Bronchial epithelial cell (primary cell): ENCODE measurements at regions not wholly inside any gene's neighbourhood (a gene's known extent, or its start where the extent isn't known, plus 50 kb on each side); places are given as distances from the start of the nearest gene placed in this dataset.

Experiments
- DNase-seq: peaks from one replicate; pipeline ENCODE4 v3.0.0-alpha.2; 2010; ENCODE audit warnings: low read depth
- FAIRE-seq: peaks from 2 replicates; lab custom pipeline; 2011; peaks lifted over from hg19 to GRCh38; lab: Jason Lieb, UNC
- H3K27me3 ChIP-seq: 2 replicates; pipeline ENCODE4 v1.5.1; 2011; ENCODE audit warnings: low read length; ENCODE audit not compliant: control insufficient read depth, insufficient read depth
- H3K36me3 ChIP-seq: 2 replicates; pipeline ENCODE4 v1.5.1; 2011; ENCODE audit warnings: low read length; ENCODE audit not compliant: control insufficient read depth, insufficient read depth
- H3K4me3 ChIP-seq: 2 replicates; pipeline ENCODE4 v1.5.1; 2011; ENCODE audit warnings: mild to moderate bottlenecking, low read depth, low read length, control low read depth
- TF ChIP-seq, protein P1 (sequence below): IDR thresholded peaks from 2 replicates; pipeline ENCODE4 v1.5.1; 2011; ENCODE audit warnings: mild to moderate bottlenecking, moderate library complexity, low read length, control low read depth, inconsistent platforms; ENCODE audit not compliant: insufficient read depth, severe bottlenecking

DNA sequence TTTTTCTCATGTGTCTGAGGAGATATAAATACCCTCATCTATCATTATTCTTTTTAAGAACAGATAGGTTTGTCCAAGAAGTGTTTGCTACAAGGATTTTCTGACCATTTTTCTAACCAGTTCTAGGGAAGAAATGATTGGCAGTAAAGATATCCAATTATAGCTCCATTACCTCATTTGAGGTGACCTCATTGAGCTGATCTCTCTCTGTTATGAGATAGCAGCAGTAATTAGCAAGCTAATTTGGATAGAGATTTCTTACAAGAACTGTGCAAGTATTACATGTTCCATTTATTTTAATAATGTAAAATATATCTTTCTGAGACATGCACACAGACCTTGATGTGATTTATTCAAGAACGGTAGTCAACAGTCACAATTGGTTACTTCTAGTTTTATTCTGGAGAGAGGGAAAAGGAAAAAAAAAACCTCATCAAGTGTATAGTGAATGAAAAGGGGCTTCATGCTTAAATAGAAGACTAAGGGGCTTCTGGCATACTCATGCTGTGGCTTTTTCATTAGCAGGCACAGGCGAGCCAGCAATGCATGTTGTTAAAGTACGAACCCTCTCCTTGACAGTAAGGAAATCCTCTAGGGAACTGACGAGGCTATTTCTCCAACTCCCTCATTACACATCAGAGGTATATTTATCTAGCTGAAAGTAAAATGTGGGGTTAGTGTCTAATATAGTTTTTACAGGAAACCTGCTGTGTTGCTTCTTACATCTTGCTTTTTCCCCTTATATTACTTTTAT lies 127.3 kb downstream of the NUDT12 start:
- Histone ChIP-seq H3K27me3 (no peaks in the 10 kb centered on the region), H3K4me3 (no peak overlapping the region), H3K36me3 (no peaks in the 10 kb centered on the region)
- TF ChIP-seq, protein P1, sequence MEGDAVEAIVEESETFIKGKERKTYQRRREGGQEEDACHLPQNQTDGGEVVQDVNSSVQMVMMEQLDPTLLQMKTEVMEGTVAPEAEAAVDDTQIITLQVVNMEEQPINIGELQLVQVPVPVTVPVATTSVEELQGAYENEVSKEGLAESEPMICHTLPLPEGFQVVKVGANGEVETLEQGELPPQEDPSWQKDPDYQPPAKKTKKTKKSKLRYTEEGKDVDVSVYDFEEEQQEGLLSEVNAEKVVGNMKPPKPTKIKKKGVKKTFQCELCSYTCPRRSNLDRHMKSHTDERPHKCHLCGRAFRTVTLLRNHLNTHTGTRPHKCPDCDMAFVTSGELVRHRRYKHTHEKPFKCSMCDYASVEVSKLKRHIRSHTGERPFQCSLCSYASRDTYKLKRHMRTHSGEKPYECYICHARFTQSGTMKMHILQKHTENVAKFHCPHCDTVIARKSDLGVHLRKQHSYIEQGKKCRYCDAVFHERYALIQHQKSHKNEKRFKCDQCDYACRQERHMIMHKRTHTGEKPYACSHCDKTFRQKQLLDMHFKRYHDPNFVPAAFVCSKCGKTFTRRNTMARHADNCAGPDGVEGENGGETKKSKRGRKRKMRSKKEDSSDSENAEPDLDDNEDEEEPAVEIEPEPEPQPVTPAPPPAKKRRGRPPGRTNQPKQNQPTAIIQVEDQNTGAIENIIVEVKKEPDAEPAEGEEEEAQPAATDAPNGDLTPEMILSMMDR: no peak
- FAIRE-seq (no peak), DNase-seq (no peak)

DNA sequence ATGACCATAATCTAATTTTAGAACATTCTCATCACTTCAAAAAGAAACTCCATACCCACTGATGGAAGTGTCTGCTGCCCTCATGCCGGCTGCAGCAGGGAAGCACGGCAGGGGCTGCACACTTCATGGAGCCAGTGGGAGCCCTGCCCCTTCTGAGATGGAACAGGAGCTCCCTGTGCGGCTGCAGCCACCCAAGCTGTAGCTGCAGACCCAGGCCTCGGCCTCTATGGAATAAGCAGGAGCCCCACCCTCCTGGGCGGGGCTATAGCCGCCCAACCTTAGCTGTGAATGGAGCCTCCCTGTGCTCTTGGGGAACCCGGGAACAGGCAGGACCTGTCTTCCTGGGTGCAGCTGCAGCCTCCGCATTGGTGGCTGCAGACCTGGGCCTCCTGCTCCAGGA lies 128.5 kb downstream of the NUDT12 start:
- H3K36me3 ChIP-seq: no peaks in the 10 kb centered on the region
- TF ChIP-seq, protein P1: no peak
- no peak overlapping the region for H3K4me3 ChIP-seq
- no peaks in the 10 kb centered on the region for H3K27me3 ChIP-seq
- DNase-seq (no peak), FAIRE-seq (no peak)

DNA sequence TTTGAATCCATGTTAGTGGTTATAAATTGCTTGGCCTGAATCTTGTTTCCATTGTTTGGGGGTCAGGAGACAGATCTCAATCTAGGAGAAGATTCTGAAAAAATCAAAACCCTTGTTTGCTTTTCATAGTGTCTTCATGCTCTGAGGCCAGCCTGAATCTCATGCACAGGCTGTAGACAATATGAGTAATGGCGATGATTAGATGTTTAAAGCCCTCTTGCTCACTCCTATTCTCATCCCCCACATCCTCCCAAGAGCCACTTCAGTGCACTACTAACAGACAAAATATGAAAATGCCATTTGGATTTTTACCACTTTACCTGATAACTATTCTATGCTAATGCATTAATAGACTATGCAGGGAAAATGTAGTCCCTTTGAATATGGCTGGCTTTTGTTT lies 129.4 kb downstream of the NUDT12 start:
- TF ChIP-seq, protein P1: no peak
- Histone ChIP-seq H3K36me3 (no peaks in the 10 kb centered on the region), H3K4me3 (no peak overlapping the region), H3K27me3 (no peaks in the 10 kb centered on the region)
- DNase-seq (peak; percentile 43), FAIRE-seq (no peak)

DNA sequence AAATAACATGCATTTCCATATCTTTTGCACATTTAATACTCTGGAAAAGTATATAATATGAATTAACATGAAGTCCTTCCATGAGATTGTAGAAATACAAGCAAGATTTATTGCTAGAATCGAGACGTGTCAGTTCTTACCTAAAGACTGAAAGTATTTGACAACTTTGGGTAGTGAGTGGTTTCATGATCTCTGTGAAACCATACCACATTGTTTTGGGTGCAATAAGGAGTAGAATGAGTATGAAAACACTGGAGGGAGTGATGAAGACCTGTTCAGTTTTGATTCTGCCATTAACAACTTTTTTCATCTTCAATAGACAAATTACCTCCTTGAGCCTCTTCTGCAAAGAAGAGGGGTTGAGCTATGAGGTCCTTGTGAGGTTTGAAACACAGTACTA lies 133.7 kb downstream of the NUDT12 start:
- TF ChIP-seq, protein P1: no peak
- H3K4me3 ChIP-seq: no peak overlapping the region
- no peaks in the 10 kb centered on the region for H3K27me3 ChIP-seq
- DNase-seq (no peak), FAIRE-seq (no peak)
- no peaks in the 10 kb centered on the region for H3K36me3 ChIP-seq

DNA sequence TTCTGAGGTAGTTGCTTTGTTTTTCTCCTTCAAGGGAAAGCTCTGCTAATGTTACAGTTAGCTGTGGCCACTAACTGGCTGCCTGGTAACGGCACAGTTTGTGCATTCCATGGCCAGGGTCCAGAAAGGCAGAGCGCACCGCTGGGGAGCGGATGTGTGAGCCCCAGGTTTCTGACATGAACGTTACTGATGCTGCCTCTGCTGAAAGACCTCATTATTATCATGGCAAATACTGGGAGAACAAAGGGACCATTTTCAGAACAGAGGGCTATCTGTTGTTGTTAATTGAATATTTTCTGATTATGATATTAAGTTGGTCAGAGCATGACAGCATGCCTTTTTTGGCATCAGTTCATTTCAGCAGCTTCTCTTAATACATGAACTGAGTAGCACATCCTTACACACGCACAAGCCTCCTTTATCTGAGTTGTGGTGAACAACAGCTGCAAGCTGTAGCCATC lies 134.1 kb downstream of the NUDT12 start:
- FAIRE-seq (no peak), DNase-seq (no peak)
- H3K36me3 ChIP-seq: no peaks in the 10 kb centered on the region
- no peak overlapping the region for H3K4me3 ChIP-seq
- TF ChIP-seq, protein P1: no peak
- no peaks in the 10 kb centered on the region for H3K27me3 ChIP-seq

DNA sequence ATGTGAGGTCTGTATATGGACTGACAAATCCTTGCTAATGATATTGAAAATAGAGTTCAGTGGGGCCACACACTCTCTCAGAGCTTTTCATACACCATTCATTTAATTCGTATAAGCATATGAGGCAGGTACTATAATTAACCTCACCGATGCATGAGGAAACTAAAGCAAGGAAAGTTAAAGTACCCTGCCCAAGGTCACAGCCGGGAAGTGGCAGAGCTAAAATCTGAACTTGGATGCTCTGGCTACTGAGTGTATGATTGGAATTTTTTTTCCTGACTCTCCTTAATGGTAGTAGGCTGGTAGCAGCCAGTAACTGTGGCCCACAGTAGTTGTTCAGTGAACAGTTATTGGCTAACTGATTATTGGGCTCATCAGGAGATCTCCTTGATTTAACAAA lies 135.3 kb downstream of the NUDT12 start:
- TF ChIP-seq, protein P1: no peak
- no peak for FAIRE-seq
- Histone ChIP-seq H3K4me3 (no peak overlapping the region), H3K27me3 (no peaks in the 10 kb centered on the region), H3K36me3 (no peaks in the 10 kb centered on the region)
- DNase-seq: no peak
